ENCODE measurements at regions not wholly inside any gene's neighbourhood (a gene's known extent, or its start where the extent isn't known, plus 50 kb on each side); places are given as distances from the start of the nearest gene placed in this dataset.
"Not testable (repeated sequence)": the region's sequence is repeated elsewhere in the genome, so short reads cannot be mapped to it uniquely, and the experiment has no call there.

- no peak for DNase-seq
Measured at GRCh38 chr10:85045046-85045445, 716.7 kb downstream of the CCSER2 start.

DNA sequence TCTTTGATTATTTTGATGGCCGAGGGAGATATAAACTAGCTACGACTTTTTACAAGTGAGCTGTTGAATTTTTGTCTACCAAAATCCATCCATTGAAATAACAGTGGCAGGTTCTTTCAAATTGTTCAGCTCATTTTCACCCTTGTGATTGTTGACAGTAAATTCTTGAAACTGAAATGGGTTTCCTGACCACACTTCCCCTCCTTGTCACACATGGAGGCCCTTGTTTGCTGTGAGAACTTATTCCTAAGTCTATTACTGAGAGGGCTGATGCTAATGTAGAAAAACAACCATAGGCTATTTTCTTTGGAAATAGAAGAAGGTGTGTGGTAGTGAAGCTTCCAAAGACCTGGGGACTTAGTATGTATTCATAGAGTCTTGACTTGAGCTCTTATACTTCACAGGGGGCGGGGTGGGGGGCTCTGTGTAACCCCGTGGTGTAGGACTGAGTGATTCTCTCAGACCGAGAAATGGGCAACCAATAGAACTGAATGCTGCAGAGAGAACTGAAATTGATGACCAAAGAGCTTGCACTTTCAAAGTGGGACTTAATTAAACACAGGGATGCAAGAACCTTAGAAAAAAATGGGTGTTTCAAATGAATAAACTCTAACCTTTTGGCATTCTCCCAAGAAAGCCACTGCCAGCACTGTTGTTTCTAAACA is 718.9 kb downstream of the CCSER2 start:
- no peak for DNase-seq

GRCh38 chr10:85047979-85048378 is 719.6 kb downstream of the CCSER2 start:
- DNase-seq, result no peak

DNA sequence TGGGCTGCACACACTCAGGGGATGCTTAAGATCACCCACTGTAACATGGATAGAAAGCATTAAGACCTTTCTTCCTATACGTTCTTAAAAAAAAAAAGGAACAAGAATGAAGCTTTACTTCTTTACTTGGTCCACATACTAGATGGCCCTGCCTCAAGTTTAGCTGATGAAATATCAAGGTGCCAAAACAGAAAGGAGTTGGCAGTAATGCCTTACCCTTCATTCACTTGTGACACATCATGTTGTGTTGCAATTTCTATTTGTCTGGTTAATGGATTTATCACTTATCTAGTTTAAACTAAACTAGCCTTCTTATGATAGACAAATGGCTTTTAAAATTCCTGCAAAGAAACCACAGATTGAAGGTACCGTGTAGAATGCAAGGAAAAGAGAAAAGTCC is 720.3 kb downstream of the CCSER2 start:
- DNase-seq, result no peak

DNA sequence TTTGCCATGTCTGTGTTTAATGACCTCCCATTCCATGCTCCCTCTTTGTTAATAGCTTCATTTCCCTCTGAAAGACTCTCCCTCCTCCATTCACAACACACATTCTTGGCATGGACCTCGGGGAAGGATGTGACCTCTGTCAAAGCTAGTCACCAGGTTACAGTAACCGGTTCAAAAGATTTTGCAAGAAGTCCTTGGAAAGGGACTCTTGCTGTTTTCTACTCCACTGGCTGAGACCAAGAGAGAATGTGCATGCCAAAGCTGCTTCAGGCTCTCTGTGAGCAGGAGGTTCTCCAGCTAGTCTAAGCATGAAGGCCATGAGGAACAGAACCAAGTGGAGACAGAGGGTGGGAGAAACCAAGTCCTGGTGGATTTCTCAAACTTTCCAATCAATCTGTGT is 732.6 kb downstream of the CCSER2 start:
- no peak for DNase-seq

DNA sequence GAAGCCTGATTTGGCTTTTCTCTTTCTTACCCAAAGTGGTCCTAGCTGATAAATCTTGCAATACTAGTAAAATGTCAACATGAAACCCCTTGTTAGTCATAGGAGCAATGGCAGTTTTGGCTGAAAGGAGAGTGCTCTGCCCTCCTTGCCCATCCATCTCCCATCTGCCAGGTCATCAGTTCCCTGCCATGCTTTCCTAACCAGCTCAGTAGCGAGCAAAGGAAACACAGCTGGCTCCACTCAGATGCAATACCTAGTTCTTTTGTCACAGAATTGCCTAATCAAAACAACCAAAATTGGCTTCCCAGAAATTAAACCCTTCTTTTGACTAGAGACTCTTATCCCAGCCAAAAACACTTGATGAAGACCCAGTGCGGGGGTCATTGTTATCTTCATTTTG is 733.0 kb downstream of the CCSER2 start:
- no peak for DNase-seq

DNA sequence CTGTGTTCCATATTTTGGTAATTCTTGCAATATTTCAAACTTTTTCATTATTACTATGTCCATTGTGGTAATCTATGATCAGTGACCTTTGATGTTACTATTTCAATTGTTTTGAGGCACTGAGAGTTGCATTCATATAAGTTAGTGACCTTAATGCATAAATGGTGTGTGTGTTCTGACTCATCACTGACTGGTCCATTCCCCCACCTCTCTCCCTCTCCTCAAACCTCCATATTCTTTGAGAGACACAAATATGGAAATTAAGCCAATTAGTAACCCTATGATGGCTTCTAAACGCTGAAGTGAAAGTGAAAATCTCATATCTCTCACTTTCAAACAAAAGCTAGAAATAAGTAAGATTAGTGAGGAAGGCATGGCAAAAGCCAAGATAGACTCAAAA is 739.6 kb downstream of the CCSER2 start:
- DNase-seq, result no peak

- no peak for DNase-seq
Measured at GRCh38 chr10:85080934-85081333, 752.5 kb downstream of the CCSER2 start.

- DNase-seq, result no peak
Measured at GRCh38 chr10:85098835-85099521, 770.6 kb downstream of the CCSER2 start.

GRCh38 chr10:85100495-85100894 is 772.1 kb downstream of the CCSER2 start:
- DNase-seq, result no peak

DNA sequence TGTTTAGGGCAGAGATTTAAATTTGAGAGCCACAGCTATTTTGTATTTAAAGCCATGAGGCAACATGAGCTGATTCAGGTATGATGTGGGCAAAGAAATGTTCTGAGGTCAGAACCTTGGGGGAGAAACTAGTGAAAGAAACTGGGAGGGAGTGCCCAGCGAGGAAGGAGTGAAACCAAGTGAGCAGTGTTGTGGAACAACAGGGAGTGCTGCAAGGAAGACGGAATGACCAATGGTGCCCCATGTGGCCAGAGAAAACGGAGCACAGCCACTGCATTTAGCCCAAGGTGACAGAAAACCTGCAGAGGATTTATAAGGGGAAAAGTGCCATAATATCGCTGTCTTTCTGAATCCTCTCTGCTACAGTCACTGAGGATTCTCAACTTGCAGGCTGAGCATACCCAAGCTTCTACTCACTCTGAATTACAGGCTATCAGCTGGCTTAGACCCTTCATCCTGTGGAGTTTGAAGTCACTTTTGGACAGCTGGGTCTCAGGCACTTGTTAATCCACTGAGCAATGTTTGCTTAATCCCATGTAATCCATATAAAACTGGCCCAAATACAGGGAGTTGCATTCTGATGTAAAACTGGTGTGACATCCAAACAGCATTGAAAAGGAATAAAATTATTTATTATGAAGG is 777.3 kb downstream of the CCSER2 start:
- DNase-seq, result no peak

DNA sequence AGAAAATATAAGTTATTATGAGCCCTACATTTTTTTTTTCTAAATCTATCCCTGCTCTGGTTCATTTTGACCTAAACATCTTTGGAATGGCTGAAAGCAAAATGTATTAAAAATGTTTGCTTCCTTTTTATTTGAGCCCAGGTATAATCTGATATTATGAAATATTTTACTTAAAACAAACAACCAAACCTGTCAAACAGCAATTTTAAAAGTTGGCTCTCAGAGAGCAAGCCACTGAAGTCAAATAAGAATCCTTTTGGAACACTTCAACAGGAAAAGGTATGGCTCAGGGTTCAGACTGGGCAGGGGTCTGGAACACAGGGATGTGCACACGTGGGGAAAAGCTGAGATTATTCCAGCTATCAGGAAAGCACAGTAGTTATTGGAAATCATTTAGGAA is 782.9 kb downstream of the CCSER2 start:
- DNase-seq, result no peak

GRCh38 chr10:85124603-85125051 is 796.2 kb downstream of the CCSER2 start:
- no peak for DNase-seq

- no peak for DNase-seq
Measured at GRCh38 chr10:85137253-85137652, 808.9 kb downstream of the CCSER2 start.

DNA sequence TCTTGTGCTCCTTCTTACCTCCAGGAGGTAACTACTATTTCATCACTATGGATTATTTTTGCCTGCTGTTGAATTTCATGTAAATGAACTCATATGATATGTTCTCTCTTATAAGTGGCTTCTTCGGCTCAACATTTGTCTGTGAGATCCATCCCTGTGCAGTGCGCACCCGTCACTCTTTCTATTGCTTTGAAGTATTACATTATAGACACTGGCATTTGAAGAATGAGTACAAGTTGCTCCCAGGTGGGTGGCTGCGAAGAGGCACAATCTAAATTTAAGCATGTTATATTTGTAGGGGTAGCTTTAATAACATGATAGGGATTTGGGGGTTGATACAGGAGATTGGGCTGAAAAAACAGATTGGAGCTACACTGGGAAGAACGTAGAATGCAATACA is 809.7 kb downstream of the CCSER2 start:
- DNase-seq, result no peak

DNA sequence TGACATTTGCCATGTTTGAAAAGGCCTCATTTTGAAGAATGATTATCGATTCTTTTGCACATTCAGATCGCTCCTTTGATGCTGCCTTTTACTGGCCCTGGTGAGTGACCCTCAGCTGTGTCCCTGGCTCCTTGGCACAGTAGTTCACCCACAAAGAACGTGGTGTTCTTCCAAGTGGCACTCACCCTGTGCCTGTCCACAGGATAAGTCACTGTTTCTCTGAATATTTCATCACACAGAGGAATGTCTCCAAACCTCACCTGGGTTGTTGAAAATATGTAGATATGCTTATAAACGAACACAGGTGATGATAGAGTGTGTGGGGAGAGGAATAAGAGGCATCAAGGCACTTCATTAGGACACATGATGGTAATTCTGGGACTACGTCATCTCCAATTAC is 810.7 kb downstream of the CCSER2 start:
- DNase-seq, result no peak

DNA sequence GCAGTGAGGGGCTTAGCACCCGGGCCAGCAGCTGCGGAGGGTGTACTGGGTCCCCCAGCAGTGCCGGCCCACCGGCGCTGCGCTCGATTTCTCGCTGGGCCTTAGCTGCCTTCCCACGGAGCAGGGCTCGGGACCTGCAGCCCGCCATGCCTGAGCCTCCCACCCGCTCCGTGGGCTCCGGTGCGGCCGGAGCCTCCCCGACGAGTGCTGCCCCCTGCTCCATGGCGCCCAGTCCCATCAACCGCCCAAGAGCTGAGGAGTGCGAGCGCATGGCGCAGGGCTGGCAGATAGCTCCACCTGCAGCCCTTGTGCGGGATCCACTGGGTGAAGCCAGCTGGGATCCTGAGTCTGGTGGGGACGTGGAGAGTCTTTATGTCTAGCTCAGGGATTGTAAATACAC is 813.1 kb downstream of the CCSER2 start:
- not testable (repeated sequence) for DNase-seq

DNA sequence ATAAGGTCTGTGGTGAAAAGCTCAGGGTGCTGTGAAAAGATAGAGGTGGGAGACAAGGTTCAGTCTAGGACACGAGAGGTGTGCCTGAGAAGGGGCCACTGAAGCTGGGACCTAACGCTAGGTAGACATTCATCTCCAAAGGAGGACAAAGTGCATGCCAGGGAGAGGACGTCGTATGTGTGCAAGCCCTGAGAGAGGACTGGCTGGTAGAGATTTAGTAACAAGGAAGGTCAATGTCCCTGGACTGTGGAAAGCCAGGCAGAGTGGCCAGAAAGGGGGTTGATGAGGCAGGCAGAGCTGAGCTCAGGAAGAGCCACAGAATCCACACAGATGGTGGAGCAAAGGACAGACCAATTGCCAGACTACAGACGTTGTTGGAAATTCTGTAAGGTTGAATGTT is 817.6 kb downstream of the CCSER2 start:
- DNase-seq, result no peak

GRCh38 chr10:85147346-85148250 is 819.2 kb downstream of the CCSER2 start:
- DNase-seq, result no peak

DNA sequence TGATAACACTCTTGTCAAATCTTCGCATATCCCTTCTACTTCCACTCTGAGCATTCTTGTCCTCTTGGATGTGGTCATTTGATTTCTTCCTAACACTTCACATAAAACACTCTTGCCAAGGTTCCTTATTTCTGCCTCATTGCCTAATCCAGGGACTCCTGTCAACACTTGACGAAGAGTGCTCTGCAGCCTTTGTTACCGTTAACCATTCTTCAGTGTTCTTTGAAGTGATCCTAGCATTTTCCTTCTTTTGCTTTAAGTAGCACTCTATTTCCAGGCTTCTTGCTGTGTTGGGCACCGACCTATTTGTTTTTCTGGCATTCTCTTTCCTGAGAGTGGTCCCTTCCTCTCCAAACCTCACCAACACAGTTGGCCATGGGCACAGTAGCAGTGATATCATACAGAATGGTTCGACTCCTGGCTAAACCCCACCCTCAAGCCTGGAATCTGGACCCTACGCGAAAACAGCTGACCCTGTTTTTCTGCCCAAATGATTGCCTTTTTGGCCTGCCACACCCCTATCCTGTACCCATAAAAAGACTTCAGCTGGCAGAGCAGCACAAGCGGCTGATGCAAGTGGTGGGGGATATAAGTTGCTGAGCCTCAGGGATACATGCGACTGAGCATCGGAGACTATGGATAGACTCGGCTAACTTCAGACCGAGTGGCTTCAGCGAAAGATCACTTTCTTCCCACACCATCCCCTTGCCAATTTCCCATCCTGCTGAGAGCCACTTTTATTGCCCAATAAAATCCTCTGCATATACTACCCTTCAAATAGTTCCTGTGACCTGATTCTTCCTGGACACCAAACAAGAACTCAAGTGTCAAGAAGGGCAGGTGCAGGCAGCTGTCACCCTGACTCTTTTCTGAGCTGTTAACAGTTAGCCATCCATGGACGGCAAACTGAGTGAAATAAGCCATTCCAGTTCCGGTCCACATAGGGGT is 820.6 kb downstream of the CCSER2 start:
- no peak for DNase-seq

DNA sequence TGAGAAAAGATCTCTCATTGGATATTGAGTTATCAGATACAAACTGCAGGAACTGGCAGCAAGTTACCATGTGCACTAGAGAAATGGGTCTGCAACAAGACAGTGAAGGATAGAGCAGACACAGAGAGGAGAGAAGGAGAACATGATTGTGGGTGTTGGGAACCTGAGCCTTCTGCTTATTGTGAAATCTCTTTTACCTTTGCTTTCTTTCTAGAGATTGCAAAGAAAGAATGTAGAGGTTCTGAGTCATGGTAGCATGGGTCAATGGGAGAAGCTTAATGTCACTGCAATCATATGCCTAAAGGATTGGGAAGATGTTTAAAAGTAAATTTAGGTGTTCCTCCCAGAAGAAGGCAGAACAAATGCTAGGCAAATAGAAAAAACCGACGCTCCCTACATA is 821.4 kb downstream of the CCSER2 start:
- DNase-seq, result no peak

- DNase-seq, result no peak
Measured at GRCh38 chr10:85151506-85151905, 823.1 kb downstream of the CCSER2 start.
